ENCODE measurements at regions not wholly inside any gene's neighbourhood (a gene's known extent, or its start where the extent isn't known, plus 50 kb on each side); places are given as distances from the start of the nearest gene placed in this dataset.
A peak's percentile ranks its signal among the peaks of the same experiment; 100 is the strongest.

DNA sequence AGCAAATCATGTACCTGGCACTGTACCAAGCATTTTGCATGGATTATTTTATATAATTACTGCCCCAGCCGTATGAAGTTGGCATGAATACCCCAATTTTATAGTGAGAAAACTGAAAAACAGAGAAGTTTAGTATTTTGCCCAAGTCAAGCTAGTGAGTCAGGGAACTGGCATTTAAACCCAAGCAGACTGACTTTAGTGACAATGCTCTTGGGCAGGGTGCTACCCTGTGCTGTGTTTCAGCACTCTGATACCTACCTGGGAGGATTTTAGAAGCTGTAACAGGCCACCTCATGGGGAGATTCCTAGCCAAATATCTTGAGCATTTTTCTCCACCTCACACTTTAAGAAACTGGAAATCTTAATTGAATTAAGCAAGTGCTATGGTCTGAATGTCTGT lies 98.1 kb upstream of the MAX start:
- Histone ChIP-seq H2BK20ac (ENCODE audit: low read depth, low read length) (no peak overlapping the region), H3K4ac (ENCODE audit: low read depth, low read length) (no peak overlapping the region), H4K5ac (ENCODE audit: low read depth, low read length) (no peak overlapping the region), H3K36me3 (ENCODE audit: control insufficient read depth, insufficient read depth, low read length) (no peaks in the 10 kb centered on the region), H2AK5ac (ENCODE audit: low read depth, low read length) (no peak overlapping the region), H3K23ac (ENCODE audit: low read depth, low read length) (no peak overlapping the region), H3K4me1 (ENCODE audit: control insufficient read depth, insufficient read depth, low read length) (no peaks in the 10 kb centered on the region), H2BK15ac (ENCODE audit: low read depth, low read length) (no peak overlapping the region), H3K4me2 (ENCODE audit: low read depth, low read length) (no peak overlapping the region), H2AK9ac (replicated peaks; ENCODE audit: low read depth, low read length, poor library complexity) (no peak overlapping the region), H2AFZ (replicated peaks; ENCODE audit: low read length, poor library complexity) (no peak overlapping the region), H3K18ac (ENCODE audit: low read depth, low read length) (no peak overlapping the region), H3K9me3 (ENCODE audit: control insufficient read depth, insufficient read depth, low read length) (no peaks in the 10 kb centered on the region), H3K14ac (replicated peaks; ENCODE audit: low read depth, low read length) (no peak overlapping the region), H3K56ac (ENCODE audit: extremely low read depth, insufficient read depth, low read length) (no peak overlapping the region), H2BK120ac (ENCODE audit: low read depth, low read length) (no peak overlapping the region), H2BK5ac (ENCODE audit: low read depth, low read length, poor library complexity, severe bottlenecking) (no peak overlapping the region), H3K27ac (ENCODE audit: insufficient read depth, low read length) (no peak overlapping the region), H3K9me1 (ENCODE audit: insufficient read depth, low read length) (no peaks in the 10 kb centered on the region), H3K4me3 (ENCODE audit: insufficient read depth, low read depth, low read length) (no peak overlapping the region), H3K79me1 (ENCODE audit: low read depth in 1 of 2, low read length in 2 of 2) (no peaks in the 10 kb centered on the region), H4K91ac (ENCODE audit: insufficient read depth, low read depth, low read length) (no peak overlapping the region), H3K27me3 (ENCODE audit: control insufficient read depth, insufficient read depth, low read length) (peaks cover 5% of the 10 kb centered on the region; the same call in 1 of the 2 replicates), H3K9ac (ENCODE audit: low read depth, low read length) (no peak overlapping the region), H4K8ac (ENCODE audit: low read depth in 2 of 2, low read length in 2 of 2) (no peak overlapping the region), H4K20me1 (ENCODE audit: insufficient read depth, low read length) (no peaks in the 10 kb centered on the region)
- no TSS peak for BruUV-seq (replicated peaks)
- DNase-seq (no peak), ATAC-seq (ENCODE audit: low read depth) (0 out of 2 replicates have a peak, but pooled peaks have one; percentile 24)
- intact Hi-C loops (cut with micrococcal nuclease): no loop called here
- ChIA-PET POLR2A (ENCODE audit: unreplicated experiment) (no interaction called here), CTCF (no interaction called here)
- WGBS, 2 experiments (ENCODE audit: extremely low coverage in 2 of 2, insufficient read length in 1 of 2): no CpG with 5 or more reads among the region's 1 CpG
- TF ChIP-seq CHD1 (IDR thresholded peaks at IDR 0.05; ENCODE audit: low read depth, low read length): no peak
- TF ChIP-seq MAFK (IDR thresholded peaks at IDR 0.05; ENCODE audit: low read depth, low read length): no peak
- TF ChIP-seq MXI1 (IDR thresholded peaks at IDR 0.05; ENCODE audit: borderline replicate concordance, low read depth, low read length): no peak
- TF ChIP-seq RAD21 (IDR thresholded peaks at IDR 0.05; ENCODE audit: low read length): no peak
- no peak for TF ChIP-seq SMC3 (IDR thresholded peaks at IDR 0.05; ENCODE audit: low read depth, low read length)
- TF ChIP-seq MAZ (IDR thresholded peaks at IDR 0.05; ENCODE audit: borderline replicate concordance, low read depth, low read length): no peak
- no peak for TF ChIP-seq BHLHE40 (IDR thresholded peaks at IDR 0.05; ENCODE audit: low read depth, low read length)
- TF ChIP-seq CEBPB (IDR thresholded peaks at IDR 0.05; ENCODE audit: low read depth, low read length): no peak
- dilution Hi-C loops (cut with HindIII; ENCODE audit: low sequenced_read_pairs, unreplicated experiment): no loop called here
- in situ Hi-C loops (cut with MboI; ENCODE audit: low sequenced_read_pairs): no loop called here

All from IMR-90 (cell line).